ENCODE measurements at regions not wholly inside any gene's neighbourhood (a gene's known extent, or its start where the extent isn't known, plus 50 kb on each side); places are given as distances from the start of the nearest gene placed in this dataset.

- H3K27me3 ChIP-seq (ENCODE audit: low read length) = no peaks in the 10 kb centered on the region
- no peaks in the 10 kb centered on the region for H4K20me1 ChIP-seq (ENCODE audit: low read depth, low read length)
- H3K36me3 ChIP-seq (ENCODE audit: low read length) = no peaks in the 10 kb centered on the region
- H3K79me2 ChIP-seq (ENCODE audit: insufficient read depth, low read length) = no peaks in the 10 kb centered on the region
- H3K27ac ChIP-seq (ENCODE audit: low read depth, low read length) = no peak overlapping the region
- H3K4me2 ChIP-seq (ENCODE audit: low read depth, low read length, poor library complexity, severe bottlenecking) = no peak overlapping the region
- H3K9me3 ChIP-seq (ENCODE audit: insufficient read depth, low read length) = no peaks in the 10 kb centered on the region
- no peak overlapping the region for H3K4me3 ChIP-seq (ENCODE audit: insufficient read depth, low read length, poor library complexity, severe bottlenecking)
- no peaks in the 10 kb centered on the region for H3F3A ChIP-seq (ENCODE audit: insufficient read depth)
- no peaks in the 10 kb centered on the region for H3K9me2 ChIP-seq (replicated peaks; ENCODE audit: insufficient read depth, low read length)
- TF ChIP-seq EZH2phosphoT487 (conservative IDR thresholded peaks at IDR 0.05; ENCODE audit: low read length) = no peak
- no peak for TF ChIP-seq CTCF (IDR thresholded peaks at IDR 0.05; ENCODE audit: insufficient read depth, low read length, poor library complexity, severe bottlenecking)
- H2AFZ ChIP-seq (ENCODE audit: low read depth, low read length, severe bottlenecking) = no peak overlapping the region
- H3K9ac ChIP-seq (ENCODE audit: low read length) = no peak overlapping the region
Measured at GRCh38 chr12:65522956-65523860, 244.7 kb downstream of the MSRB3 start.

- Histone ChIP-seq H4K20me1 (ENCODE audit: low read depth, low read length) (no peaks in the 10 kb centered on the region), H3K9me2 (replicated peaks; ENCODE audit: insufficient read depth, low read length) (no peaks in the 10 kb centered on the region), H2AFZ (ENCODE audit: low read depth, low read length, severe bottlenecking) (no peak overlapping the region), H3F3A (ENCODE audit: insufficient read depth) (no peaks in the 10 kb centered on the region), H3K79me2 (ENCODE audit: insufficient read depth, low read length) (no peaks in the 10 kb centered on the region), H3K4me3 (ENCODE audit: insufficient read depth, low read length, poor library complexity, severe bottlenecking) (no peak overlapping the region), H3K36me3 (ENCODE audit: low read length) (no peaks in the 10 kb centered on the region), H3K4me2 (ENCODE audit: low read depth, low read length, poor library complexity, severe bottlenecking) (no peak overlapping the region), H3K27ac (ENCODE audit: low read depth, low read length) (no peak overlapping the region), H3K9ac (ENCODE audit: low read length) (no peak overlapping the region), H3K9me3 (ENCODE audit: insufficient read depth, low read length) (no peaks in the 10 kb centered on the region), H3K27me3 (ENCODE audit: low read length) (no peaks in the 10 kb centered on the region)
- TF ChIP-seq EZH2phosphoT487 (conservative IDR thresholded peaks at IDR 0.05; ENCODE audit: low read length) (no peak), CTCF (IDR thresholded peaks at IDR 0.05; ENCODE audit: insufficient read depth, low read length, poor library complexity, severe bottlenecking) (no peak)
Measured at GRCh38 chr12:65524666-65525065, 246.2 kb downstream of the MSRB3 start.

GRCh38 chr12:65525491-65526141 lies 247.1 kb downstream of the MSRB3 start:
- no peak overlapping the region for H3K9ac ChIP-seq (ENCODE audit: low read length)
- H3F3A ChIP-seq (ENCODE audit: insufficient read depth) = no peaks in the 10 kb centered on the region
- no peaks in the 10 kb centered on the region for H3K9me2 ChIP-seq (replicated peaks; ENCODE audit: insufficient read depth, low read length)
- no peaks in the 10 kb centered on the region for H3K9me3 ChIP-seq (ENCODE audit: insufficient read depth, low read length)
- no peak overlapping the region for H3K27ac ChIP-seq (ENCODE audit: low read depth, low read length)
- H4K20me1 ChIP-seq (ENCODE audit: low read depth, low read length) = no peaks in the 10 kb centered on the region
- no peaks in the 10 kb centered on the region for H3K79me2 ChIP-seq (ENCODE audit: insufficient read depth, low read length)
- H3K36me3 ChIP-seq (ENCODE audit: low read length) = no peaks in the 10 kb centered on the region
- H3K4me2 ChIP-seq (ENCODE audit: low read depth, low read length, poor library complexity, severe bottlenecking) = no peak overlapping the region
- H3K27me3 ChIP-seq (ENCODE audit: low read length) = no peaks in the 10 kb centered on the region
- TF ChIP-seq CTCF (IDR thresholded peaks at IDR 0.05; ENCODE audit: insufficient read depth, low read length, poor library complexity, severe bottlenecking) = no peak
- no peak for TF ChIP-seq EZH2phosphoT487 (conservative IDR thresholded peaks at IDR 0.05; ENCODE audit: low read length)
- H3K4me3 ChIP-seq (ENCODE audit: insufficient read depth, low read length, poor library complexity, severe bottlenecking) = no peak overlapping the region
- no peak overlapping the region for H2AFZ ChIP-seq (ENCODE audit: low read depth, low read length, severe bottlenecking)
